Neural progenitor cell (in vitro differentiated cells): ENCODE measurements at regions not wholly inside any gene's neighbourhood (a gene's known extent, or its start where the extent isn't known, plus 50 kb on each side); places are given as distances from the start of the nearest gene placed in this dataset.

ENCODE experiments used
- CTCF ChIP-seq: fragments of 200-600 bp; sonication (generic); IDR thresholded peaks from 2 replicates; pipeline ENCODE4 v1.5.1; 2017; ENCODE audit warnings: antibody characterized with exemption, mild to moderate bottlenecking
- EZH2 ChIP-seq: fragments of 200-600 bp; sonication (generic); IDR thresholded peaks from 2 replicates; pipeline ENCODE4 v1.6.1; 2017; ENCODE audit warnings: antibody characterized with exemption, mild to moderate bottlenecking, moderate library complexity
- EZH2phosphoT487 ChIP-seq: fragments of 200-600 bp; sonication (generic); IDR thresholded peaks from 2 replicates; pipeline ENCODE4 v1.6.1; 2017; ENCODE audit warnings: antibody characterized with exemption

- TF ChIP-seq CTCF (no peak), EZH2 (no peak), EZH2phosphoT487 (no peak)
Observed at GRCh38 chr3:82015241-82015640, 253.8 kb upstream of the GBE1 start.
